SK-N-DZ (cell line): ENCODE measurements at regions not wholly inside any gene's neighbourhood (a gene's known extent, or its start where the extent isn't known, plus 50 kb on each side); places are given as distances from the start of the nearest gene placed in this dataset.
"Not testable (repeated sequence)": the region's sequence is repeated elsewhere in the genome, so short reads cannot be mapped to it uniquely, and the experiment has no call there.

ENCODE experiments used
- DNase-seq: peaks from one replicate; pipeline ENCODE4 v3.0.0-alpha.2; 2015; ENCODE audit warnings: low spot score

DNA sequence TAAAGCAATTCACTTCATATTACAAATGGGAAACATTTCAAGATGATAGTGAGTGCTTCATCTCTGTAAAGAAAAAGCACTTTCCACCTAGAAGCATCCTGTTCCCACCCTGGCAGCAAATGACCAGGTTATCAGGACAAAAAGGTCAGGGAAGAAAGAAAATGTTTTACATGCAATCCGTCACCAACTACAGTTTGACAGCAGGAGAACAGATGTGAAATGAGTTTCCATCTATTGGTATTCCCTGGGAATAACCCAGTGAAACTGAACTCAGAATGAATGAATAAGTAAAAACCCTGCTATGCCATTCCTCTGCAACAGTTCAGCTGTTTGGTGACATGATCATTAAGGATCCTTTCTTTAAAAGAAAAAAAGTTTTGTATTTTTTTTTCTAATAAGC, 67.6 kb downstream of the HTR1A start:
- DNase-seq, result no peak

DNA sequence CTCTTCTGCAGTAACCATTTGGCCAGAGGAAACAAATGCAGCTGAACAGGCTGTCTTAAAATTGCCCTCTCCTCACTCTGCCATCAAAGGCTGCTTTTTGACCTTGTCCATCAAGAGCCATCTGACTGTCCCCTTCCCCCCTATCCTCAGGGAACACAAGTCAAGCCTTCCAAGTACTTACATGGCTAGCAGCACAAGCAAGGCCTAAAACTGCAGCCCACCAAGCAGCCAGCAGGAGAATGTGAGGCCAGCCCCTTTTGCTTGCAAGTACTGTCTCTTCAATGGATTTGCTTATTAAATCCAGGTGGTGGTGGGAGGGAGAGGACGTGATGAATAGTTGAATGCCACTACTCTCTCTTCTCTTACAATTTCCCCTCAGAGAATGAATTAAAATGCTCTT, 83.5 kb downstream of the HTR1A start:
- no peak for DNase-seq

DNA sequence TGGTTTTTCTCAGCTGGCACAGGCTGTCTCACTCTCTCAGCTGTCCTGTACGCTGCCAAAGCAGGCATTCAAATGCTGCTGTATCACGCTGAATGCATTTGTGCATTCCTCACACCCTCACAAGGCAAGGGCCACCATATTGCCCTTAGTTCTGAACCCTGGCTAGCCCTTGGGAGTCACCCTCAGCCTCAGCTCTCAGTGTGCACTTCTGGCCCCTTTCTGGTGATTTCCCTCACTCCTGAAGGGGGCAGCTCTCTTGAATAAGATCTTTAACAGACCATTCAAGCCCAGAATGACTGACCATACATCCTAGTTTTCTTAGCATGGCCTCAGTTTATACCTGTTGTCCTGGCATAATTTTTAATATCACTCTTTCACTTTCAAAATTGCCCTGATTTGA, 84.3 kb downstream of the HTR1A start:
- DNase-seq, result no peak

DNA sequence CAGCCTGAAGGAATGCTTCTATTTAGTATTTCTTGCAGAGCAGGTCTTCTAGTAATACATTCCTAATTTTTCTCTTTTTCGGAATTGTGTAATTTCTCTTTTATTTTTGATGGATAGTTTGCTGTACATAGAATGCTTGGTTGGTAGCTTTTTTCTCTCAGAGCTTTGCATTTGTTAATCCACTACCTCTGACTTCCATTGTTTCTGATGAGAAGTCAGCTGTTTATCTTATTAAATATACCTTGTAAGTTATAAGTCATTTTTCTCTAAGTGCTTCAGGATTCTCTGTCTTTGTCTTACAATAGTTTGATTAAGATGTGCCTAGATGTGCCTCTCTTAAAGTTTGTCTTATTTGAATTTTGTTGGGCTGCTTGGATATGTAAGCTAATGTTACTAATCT, 101.9 kb downstream of the HTR1A start:
- no peak for DNase-seq

DNA sequence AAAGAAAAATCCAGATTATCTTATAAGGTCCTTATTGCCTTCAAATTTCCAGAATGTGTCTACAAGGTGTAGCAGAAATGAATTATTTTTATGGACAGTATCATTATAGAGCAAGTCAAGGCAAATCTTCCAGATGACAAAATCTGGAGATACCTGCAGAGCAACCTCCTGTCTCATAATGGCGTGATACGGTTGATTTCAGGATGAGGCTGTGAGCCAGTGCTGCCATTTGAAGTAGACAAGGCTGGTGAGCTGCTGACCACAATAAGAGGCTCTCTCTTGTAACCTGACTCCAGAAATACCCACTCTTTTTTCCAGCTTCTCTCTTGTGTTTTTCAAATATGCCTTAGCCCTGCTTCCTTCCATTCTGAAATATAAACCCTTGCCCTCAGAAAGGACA, 108.2 kb downstream of the HTR1A start:
- no peak for DNase-seq

DNA sequence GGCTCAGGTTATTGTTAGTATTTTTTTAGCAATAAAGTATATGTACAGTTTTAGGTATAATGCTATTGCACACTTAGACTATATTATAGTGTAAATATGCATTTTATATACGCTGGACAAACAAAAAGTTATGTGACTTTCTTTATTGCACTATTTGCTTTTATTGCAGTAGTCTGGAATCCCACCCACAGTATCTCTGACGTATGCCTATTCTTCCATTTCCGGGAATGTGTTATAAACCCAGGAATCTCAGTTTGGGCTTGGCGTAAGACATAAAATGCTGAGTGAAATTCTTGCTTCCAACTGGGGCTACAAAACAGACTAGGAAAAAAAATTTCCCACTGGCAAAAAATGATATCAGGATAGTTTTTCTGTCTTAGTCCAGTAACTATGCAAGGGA, 119.1 kb downstream of the HTR1A start:
- no peak for DNase-seq

DNA sequence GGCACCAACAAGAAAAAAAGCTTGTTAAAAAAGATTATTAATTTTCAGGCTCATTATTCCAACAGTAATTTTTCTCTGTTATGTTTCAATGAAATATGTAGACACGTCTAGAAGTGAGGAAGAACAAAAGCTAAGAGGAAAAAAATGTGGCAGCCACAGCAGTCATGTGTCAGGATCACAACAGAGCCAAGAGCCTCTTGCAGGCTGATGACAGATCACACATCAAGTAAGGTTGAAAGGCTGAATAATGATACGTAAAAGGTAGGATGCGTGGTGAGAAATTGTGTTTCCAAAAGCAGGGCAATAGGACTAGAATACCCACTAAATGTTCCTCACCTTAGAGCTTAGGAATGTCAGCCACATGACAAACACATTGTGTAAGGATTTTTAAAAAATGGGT, 124.8 kb downstream of the HTR1A start:
- DNase-seq, result no peak

DNA sequence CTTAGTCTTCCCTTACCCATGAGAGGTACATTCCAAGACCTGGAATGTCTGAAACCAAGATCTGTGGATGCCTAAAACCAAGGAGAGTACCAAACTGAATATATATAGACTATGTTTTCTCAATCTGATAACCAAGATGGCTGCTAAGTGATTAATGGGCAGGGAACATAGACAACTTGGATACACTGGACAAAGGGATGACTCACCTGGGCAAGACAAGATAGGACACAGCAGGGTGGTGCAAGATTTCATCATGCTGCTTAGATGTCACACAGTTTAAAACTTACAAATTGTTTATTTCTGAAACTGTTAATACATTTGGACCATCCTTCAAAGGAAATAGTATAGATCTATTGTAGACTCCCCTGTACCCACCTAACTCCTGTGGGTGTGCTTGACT, 130.9 kb downstream of the HTR1A start:
- DNase-seq, result no peak

DNA sequence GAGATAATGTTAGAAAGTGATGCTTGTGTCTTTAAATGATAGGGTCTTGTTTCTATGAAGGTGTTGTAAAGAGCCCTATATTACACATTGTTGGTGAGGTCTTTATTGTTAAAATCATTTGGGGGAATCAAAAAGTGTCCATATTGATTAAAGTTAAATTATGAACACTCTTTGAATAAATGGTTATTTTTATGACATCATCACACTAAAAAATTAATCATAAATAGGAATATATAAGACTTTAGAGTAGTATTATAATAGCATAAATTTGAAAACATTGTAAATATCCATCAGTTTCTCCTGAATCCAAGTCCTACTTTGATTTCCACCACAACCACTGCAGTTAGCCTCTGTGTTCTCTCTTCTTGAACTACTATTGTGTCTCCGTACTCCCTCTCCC, 136.3 kb downstream of the HTR1A start:
- DNase-seq, result no peak

DNA sequence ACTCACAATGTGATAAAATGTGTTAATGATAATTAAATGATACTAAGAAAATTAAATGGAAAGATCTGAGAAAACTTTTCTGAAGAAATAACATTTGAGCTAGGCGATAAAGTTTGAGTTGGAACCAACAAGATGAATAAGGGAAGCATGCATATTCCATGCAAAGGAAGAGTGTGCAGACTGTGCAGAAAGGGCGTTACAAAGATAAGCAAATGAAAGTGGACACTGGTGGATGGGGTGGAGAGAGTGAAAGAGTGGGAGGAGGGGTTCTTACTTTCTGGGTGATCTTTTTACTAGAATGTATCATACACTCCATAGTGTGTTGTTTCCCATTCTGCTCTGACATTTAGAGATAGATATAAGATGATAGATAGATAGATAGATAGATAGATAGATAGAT, 138.7 kb downstream of the HTR1A start:
- no peak for DNase-seq

DNA sequence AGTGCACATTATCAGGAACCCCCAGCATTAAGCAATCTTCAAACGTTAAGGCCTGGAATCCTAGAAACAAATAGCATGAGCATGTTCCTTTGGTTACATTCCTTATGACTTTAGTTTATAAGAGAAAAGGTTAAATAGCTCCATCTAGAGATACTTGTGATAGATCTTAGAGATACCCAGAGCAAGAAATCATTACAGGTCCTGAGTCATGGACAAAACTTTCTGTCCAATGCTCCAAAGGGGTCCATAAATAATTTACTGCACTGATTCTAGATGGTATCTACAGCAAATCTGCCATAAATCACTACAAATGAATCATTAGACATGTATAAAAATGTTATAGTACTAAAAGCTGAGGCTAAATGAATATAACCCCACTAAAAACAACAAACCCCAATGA, 139.6 kb downstream of the HTR1A start:
- no peak for DNase-seq

DNA sequence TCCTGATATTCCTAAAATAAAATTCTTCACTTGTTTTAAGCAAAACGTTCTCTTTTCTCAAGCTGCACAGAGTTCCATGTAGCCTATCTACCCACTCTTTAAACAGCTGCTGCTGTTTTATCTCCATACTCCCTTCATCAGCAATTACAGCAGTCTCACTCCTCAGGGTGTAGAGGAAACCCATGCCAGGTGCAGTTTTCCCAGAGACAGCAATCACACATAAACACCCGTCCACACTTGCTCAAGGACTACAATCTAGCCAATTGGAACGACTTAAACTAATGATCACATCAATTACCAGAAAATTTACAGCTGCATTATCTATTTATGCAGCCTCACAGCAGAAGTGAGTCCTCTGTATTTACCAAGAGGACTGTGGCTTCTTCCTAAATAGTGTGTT, 141.7 kb downstream of the HTR1A start:
- DNase-seq, result peak; percentile 36

DNA sequence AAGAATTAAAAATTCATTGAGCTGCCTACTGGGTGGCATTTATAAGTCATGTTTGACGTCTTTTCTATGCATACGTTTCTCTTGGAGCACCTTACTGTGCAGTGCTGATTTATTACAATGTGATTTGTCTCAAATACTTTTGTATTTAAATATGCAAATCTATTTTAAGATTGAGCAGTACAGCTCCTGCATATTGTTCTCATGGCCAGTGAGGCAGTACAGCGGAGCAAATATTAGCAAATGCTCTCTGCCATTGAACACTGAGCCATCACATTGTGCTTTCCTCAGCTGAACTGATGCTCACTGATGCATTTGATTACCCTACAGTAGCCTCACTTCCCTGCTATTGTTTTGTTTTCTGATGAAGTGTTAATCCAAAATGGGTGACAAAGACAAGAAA, 149.6 kb downstream of the HTR1A start:
- DNase-seq, result no peak

DNA sequence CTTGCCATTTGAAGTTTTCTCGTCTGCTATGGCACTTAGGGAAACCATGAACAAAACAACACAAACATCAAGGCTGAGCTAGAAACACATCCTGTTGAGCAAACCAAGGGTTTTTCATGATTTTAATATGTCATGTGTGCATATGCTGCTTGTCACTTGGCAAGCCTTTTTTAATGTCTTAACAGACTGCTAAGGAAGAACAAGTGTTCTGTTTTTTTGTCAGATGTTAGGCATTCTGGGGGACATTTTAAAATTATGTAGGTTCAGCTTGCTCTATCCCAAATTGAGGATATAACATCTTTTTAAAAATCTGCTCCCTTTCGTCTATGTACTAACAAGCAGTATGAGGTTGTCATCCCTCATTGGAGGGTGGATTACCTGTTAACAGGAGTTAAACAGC, 150.3 kb downstream of the HTR1A start:
- no peak for DNase-seq

DNA sequence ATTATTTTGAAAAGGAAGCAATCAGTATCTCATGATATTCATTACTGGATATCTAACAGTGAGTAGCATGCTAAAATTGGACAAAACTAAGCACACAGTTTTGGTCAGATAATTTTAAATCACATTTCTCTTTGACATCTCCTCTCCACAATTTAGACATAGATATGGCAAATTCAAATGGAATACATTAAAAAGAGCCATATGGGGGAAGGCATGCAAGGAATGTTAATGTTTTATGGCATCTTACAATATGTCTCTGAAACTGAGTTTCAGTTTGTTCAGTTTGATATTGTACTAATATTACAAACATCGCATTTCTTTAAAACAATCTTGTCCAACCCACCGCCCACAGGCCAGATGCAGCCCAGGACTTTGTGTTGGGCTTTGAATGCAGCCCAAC, 151.0 kb downstream of the HTR1A start:
- DNase-seq, result no peak

DNA sequence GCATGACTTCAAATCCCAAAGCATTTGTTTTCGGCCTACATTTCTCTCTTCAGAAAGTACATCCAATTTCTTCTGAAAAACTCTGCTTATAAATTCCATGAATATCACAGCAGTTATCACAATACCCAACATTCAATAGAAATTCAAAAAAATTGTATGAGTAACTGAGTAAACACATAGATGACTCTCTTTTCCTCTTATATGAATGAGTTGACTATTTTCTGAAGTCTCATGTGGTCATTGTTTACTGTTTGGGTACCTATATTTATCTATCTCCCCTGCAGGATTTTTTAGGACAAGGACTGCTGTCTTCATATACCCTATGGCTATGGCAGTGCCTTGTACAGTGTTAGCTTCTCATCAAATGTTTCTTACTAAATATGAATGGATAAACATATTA, 157.1 kb downstream of the HTR1A start:
- DNase-seq, result no peak

DNA sequence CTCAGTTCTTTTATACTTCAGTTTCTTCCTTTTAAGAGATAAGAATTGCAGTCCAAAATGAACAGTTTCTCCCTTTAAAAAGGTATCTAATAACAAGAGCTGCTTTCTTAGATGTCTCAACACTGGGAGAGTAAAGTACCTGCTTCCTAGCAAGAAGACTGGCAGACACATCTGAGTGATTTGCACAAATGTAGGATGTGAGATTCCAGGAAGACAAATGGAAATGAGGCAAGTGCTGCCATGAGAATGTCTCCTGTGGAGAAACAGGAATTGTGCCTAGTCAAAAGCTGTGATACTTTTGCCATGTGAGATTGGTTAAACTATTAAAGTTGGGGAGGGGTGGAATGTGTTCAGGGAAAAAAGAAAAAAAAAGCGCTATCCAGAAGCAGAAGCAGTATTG, 159.1 kb downstream of the HTR1A start:
- DNase-seq, result no peak

DNA sequence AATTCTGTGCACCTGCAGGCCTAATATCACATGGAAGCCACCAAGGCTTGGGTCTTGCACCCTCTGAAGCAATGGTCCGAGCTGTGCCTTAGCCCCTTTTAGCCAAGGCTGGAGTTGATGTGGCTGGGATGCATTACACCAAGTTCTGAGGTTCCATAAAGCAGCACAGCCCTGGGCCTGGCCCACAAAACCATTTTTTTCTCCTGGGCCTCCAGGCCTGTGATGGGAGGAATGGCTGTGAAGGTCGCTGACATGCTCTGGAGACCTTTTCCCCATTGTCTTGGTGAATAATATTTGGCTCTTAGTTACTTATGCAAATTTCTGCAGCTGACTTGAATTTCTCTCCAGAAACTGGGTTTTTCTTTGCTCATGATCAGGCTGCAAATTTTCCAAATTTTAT, 167.3 kb downstream of the HTR1A start:
- no peak for DNase-seq

DNA sequence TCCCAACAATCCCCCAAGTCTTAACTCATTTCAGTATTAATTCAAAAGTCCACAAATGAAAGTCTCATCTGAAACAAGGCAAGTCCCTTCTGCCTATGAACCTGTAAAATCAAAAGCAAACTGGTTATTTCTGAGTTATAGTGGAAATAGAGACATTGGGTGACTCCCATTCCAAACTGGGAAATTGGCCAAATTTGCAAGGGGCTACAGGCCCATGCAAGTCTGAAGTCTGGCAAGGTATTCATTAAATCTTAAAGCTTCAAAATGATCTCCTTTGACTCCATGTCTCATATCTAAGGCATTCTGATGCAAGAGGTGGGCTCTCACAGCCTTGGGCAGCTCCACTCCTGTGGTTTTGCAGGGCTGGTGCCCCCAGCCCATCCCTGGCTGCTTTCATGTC, 167.9 kb downstream of the HTR1A start:
- DNase-seq, result no peak

DNA sequence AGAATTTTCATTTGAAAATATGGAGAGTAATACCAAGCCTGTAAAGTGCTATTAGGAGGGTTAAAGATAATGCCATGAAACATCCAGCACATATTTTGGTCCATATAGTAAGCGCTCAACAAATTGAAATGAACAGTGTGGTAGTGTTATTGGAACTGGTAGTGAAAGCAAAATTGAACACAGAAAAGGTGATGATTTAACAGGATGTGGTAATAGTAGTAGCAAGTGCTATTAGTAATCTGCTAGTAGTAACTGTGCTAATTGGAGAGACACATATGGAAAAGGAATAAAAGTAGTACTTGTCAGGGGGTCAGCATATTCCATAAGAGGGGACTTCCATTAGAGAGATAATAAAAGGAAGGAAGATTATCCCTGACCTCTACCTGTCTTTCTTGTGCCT, 187.3 kb downstream of the HTR1A start:
- no peak for DNase-seq

DNA sequence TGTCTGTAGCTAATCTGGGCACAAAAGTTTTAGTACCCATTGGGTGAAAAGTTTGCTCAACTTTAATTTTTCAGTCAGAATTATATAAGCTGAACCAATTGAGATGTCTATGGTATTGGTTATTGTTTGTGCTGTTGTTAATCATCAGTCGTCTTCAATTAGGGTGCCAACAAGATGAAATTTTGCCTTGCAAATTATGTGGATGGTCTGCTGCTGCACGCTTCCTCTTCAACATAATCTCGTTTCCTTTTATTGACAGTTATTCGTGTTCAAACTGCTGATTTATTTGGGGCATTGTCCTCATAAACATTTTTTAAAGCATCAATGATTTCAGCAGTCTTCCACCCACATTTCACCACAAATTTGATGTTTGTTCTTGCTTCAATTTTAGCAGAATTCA, 194.0 kb downstream of the HTR1A start:
- no peak for DNase-seq

DNA sequence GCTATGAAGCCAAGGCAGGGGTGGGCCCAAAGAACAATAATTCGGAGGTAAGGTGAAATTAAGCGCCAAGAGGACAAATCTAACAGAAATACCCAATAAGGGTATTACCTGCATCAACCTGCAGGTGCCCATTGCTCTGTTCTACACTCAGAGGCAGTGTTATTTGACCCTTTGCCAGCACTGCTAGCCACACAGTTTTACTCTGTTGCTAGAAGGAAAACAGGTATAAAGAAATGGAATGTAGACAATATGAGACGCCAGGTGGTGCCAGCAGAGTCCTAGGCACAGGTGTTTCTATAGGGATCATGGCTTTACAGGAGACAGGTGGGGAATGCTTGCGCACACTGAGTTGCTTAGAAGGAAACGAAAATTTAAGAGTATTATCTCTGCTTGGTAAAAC, 201.3 kb downstream of the HTR1A start:
- no peak for DNase-seq

DNA sequence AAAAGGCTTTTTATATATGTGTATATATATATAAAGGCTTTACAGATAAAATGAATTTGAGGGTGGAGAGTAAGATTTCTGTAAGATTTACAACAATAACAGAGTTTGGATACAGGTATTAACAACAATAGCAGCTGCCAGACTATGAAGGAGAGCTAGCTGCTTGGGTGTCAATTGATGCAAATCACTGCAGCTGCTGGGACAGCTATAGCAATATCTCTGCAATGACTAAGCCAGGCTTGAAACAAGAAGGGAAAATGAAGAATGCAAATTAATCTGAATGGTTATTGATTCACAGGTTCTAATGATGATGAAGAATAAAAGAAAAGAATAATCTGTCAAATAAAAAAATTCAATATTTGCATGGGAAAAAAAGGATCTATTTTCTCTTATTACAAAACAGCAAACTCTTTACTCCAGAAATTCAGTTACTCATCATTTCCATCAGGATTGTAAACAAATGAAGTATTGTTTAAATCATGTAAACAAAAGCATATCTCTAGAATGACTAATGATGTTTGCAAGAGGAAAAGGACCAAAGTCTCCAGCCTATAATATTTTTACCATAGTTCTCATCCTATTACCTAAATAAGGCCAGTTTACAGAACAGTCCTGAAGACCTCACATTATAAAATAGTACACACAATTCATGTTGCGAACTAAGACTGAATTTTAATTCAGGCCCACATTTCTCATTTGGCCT, 219.0 kb downstream of the HTR1A start:
- DNase-seq, result no peak

DNA sequence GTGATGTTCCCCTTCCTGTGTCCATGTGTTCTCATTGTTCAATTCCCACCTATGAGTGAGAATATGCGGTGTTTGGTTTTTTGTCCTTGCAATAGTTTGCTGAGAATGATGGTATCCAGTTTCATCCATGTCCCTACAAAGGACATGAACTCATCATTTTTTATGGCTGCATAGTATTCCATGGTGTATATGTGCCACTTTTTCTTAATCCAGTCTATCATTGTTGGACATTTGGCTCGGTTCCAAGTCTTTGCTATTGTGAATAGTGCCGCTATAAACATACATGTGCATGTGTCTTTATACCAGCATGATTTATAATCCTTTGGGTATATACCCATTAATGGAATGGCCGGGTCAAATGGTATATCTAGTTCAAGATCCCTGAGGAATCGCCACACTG, 229.4 kb downstream of the HTR1A start:
- not testable (repeated sequence) for DNase-seq
